ENCODE measurements at regions not wholly inside any gene's neighbourhood (a gene's known extent, or its start where the extent isn't known, plus 50 kb on each side); places are given as distances from the start of the nearest gene placed in this dataset.

DNA sequence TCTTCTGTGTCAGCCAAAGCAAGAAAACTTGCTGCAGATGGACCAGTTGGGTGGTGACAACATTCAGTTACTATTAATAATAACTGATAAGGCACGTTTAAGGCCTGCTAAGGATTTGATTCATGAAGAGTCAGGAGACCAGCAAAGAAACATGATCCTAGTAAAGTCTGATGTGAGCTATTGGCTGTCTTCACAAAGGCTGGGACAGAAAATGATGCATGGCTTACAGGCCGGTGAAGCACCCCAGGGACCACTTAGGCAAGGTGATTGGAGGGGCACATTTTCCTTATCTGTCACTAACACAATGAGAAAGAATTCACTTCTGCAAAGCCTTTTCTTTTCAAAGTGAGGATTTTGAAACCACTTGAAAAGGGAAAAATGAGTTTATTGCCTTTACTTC lies 65.4 kb upstream of the TRPC3 start:
- TF ChIP-seq POLR2A (IDR thresholded peaks at IDR 0.05) = no peak
- TF ChIP-seq, protein P1, sequence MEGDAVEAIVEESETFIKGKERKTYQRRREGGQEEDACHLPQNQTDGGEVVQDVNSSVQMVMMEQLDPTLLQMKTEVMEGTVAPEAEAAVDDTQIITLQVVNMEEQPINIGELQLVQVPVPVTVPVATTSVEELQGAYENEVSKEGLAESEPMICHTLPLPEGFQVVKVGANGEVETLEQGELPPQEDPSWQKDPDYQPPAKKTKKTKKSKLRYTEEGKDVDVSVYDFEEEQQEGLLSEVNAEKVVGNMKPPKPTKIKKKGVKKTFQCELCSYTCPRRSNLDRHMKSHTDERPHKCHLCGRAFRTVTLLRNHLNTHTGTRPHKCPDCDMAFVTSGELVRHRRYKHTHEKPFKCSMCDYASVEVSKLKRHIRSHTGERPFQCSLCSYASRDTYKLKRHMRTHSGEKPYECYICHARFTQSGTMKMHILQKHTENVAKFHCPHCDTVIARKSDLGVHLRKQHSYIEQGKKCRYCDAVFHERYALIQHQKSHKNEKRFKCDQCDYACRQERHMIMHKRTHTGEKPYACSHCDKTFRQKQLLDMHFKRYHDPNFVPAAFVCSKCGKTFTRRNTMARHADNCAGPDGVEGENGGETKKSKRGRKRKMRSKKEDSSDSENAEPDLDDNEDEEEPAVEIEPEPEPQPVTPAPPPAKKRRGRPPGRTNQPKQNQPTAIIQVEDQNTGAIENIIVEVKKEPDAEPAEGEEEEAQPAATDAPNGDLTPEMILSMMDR (IDR thresholded peaks at IDR 0.05 in 8 of 11, conservative IDR thresholded peaks at IDR 0.05 in 3 of 11) = no peak
- no peak for TF ChIP-seq POLR2AphosphoS5 (IDR thresholded peaks at IDR 0.05)

Data from spleen (tissue), 7 donors.